ENCODE measurements at regions not wholly inside any gene's neighbourhood (a gene's known extent, or its start where the extent isn't known, plus 50 kb on each side); places are given as distances from the start of the nearest gene placed in this dataset.
A peak's percentile ranks its signal among the peaks of the same experiment; 100 is the strongest.
"Not testable (repeated sequence)": the region's sequence is repeated elsewhere in the genome, so short reads cannot be mapped to it uniquely, and the experiment has no call there.

DNA sequence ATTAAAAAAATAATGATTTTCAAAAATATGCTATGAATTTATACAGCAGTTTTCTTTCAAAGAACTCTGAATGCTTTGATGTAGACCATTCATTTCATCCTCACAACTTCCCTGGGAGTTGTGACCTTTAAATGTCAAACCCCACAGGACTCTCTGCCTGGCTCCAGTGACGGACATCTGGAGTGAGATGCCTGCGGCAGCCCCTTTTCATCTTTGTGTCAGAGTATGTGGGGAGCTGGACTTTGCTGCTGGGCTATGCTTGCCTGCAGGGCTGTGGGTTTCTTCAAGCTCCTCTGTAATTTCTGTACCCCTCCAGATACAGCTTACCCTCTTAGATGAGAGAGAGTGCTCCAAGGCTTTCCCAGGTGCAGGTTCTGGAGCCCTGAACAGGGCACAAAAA is 70.6 kb upstream of the RASGRP1 start:
- ATAC-seq (ENCODE audit: low FRiP score) (no peak), DNase-seq (ENCODE audit: low spot score) (no peak)
- TF ChIP-seq, protein P1, sequence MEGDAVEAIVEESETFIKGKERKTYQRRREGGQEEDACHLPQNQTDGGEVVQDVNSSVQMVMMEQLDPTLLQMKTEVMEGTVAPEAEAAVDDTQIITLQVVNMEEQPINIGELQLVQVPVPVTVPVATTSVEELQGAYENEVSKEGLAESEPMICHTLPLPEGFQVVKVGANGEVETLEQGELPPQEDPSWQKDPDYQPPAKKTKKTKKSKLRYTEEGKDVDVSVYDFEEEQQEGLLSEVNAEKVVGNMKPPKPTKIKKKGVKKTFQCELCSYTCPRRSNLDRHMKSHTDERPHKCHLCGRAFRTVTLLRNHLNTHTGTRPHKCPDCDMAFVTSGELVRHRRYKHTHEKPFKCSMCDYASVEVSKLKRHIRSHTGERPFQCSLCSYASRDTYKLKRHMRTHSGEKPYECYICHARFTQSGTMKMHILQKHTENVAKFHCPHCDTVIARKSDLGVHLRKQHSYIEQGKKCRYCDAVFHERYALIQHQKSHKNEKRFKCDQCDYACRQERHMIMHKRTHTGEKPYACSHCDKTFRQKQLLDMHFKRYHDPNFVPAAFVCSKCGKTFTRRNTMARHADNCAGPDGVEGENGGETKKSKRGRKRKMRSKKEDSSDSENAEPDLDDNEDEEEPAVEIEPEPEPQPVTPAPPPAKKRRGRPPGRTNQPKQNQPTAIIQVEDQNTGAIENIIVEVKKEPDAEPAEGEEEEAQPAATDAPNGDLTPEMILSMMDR (IDR thresholded peaks at IDR 0.05): no peak

DNA sequence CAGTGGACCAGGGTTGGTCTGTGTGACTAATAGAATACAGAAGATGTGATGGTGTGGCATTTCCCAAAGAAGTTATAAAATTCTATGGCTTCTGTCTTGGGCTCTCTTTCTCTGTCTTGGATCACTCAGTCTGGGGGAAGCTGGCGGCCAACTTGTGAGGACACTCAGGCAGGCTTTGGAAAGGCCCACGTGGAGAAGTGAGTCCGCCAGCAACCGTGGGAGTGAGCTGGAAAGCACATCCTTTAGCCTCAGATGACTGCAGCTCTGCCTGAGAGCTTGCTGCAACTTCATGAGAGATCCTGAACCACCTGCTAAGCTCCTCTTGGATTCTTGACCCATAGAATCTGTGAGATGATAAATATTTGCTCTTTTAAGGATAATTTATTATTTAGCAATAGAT is 72.0 kb upstream of the RASGRP1 start:
- TF ChIP-seq, protein P1 (IDR thresholded peaks at IDR 0.05): no peak

DNA sequence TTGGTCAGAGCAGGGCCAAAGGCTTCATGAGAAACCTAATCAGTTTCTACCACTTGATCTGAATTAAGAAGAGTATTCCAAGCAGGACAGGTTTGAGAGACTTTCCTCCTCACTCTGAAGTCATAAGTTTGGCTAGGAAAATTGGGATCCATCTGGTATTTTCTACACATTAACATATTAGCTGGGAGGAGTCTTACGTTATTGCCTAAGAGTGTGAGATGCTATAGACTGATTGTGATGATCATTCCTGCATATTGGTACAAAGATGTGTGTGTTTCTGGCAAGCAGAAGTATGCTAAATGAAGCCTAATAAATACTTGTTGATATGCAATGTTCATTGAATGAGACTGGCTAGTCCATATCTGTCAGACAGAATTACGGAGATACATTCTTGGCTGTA is 73.5 kb upstream of the RASGRP1 start:
- DNase-seq (ENCODE audit: low spot score): no peak
- ATAC-seq (ENCODE audit: low FRiP score): no peak
- TF ChIP-seq, protein P1 (IDR thresholded peaks at IDR 0.05): no peak

More for the DNA sequence above, 72.0 kb upstream of the RASGRP1 start:
- DNase-seq (ENCODE audit: low spot score) (no peak), ATAC-seq (ENCODE audit: low FRiP score) (no peak)

DNA sequence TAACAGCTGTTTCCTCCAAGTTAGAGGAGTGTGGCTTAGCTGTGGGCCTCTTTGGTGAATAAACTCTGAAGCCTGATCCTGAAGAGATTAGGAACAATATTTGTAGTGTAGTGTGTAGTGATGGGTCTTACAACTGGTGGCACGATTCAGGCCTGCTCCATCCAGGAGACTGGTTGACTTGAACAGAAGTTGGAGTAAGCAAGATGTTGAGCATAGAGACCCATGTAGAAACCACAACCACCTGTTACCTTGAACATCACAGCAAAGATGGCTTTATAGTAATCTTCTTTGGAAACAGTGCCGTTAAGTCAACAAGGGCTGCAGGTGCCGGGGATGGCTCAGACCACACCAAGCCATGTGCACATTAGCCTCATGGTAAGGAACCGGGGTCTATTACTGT is 74.2 kb upstream of the RASGRP1 start:
- TF ChIP-seq, protein P1 (IDR thresholded peaks at IDR 0.05): no peak
- DNase-seq (ENCODE audit: low spot score): no peak
- ATAC-seq (ENCODE audit: low FRiP score): no peak

DNA sequence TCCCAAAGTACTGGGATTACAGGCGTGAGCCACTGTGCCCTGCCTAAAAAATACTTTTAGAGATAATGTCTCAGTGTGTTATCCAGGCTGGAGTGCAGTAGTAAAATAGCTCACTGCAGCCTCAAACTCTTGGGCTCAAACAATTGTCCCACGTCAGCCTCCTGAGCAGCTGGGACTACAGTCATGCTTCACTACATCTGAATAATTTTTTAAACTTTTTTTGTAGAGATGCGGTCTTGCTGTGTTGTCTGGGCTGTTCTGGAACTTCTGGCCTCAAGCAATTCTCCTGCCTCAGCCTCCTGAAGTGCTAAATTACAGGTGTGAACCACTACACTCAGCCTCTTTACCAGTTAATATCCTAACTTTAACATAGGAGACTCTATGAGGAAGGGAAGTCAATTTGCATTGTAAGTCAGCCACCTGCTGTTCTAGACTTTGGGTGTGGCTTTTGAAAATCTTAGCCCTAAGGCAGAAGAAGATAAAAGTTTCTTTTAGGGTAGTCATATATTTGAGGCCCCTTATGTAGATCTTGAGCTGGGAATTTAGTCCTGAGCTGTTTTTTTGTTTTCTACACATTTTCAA is 78.2 kb upstream of the RASGRP1 start:
- DNase-seq (ENCODE audit: low spot score) (no peak), ATAC-seq (ENCODE audit: low FRiP score) (no peak)
- TF ChIP-seq, protein P1 (IDR thresholded peaks at IDR 0.05): no peak

DNA sequence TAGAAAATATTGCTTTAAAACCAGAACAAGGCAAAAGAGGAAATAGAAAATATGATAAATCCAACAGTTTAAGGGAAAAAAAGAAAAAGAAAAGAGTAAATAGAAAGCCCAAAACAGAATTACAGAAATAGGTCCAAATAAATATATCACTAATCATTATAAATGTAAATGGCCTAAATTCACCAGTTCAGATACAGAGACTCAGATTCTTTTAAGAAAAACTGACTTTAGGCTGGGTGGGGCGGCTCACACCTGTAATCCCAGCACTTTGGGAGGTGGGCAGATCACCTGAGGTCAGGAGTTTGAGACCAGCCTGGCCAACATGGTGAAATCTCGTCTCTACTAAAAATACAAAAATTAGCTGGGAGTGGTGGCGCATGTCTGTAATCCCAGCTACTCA is 79.7 kb upstream of the RASGRP1 start:
- ATAC-seq (ENCODE audit: low FRiP score); DNase-seq (ENCODE audit: low spot score): not testable (repeated sequence)

DNA sequence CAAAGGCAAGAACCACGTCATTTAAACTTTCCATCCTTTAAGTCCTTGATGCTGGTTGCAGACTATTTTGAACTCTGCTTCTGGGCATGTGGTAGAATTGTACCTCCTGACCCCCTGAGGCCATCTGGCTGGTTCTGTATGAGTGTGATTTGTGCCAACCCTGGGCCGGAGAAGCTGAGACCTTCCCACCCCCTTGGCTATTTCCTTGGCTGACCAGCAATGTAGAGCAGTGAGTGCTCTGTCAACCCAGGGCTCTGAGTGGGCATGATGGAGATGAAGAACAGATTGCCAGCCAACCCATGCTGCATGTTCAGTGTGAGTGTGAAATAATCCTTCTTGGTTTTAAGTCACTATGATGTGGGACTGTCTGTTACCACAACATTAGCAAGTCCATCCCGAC is 82.1 kb upstream of the RASGRP1 start:
- ATAC-seq (ENCODE audit: low FRiP score): no peak
- TF ChIP-seq, protein P1 (IDR thresholded peaks at IDR 0.05): no peak
- no peak for DNase-seq (ENCODE audit: low spot score)

DNA sequence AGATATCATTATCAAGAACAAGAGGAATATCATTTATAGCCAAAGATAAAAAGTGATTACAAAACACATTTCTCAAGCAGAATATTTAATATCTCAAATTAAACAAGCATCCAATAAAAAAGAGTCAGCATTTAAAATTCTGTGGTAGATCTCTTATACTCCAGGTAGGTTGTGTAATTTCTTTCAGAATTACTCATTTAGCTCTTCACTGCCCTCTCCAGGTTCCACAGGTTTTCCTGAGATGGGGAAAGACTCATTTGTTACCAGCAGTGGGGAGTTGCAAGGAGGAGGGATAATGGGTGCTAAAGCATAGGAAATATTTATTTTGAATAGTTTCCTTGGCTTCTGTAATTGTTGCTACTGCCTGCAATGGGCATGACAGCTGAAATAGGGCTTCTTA is 83.1 kb upstream of the RASGRP1 start:
- DNase-seq (ENCODE audit: low spot score) (no peak), ATAC-seq (ENCODE audit: low FRiP score) (peak; percentile 77)
- TF ChIP-seq, protein P1 (IDR thresholded peaks at IDR 0.05): no peak
